H1 (cell line): ENCODE measurements at regions not wholly inside any gene's neighbourhood (a gene's known extent, or its start where the extent isn't known, plus 50 kb on each side); places are given as distances from the start of the nearest gene placed in this dataset.

ENCODE experiments used
- ATF3 ChIP-seq: IDR thresholded peaks from 2 replicates; pipeline ENCODE4 v1.6.1; 2011; ENCODE audit warnings: low read depth, mild to moderate bottlenecking, low read length; ENCODE audit not compliant: insufficient read depth
- CEBPB ChIP-seq: IDR thresholded peaks from 2 replicates; pipeline ENCODE4 v1.6.1; 2012; ENCODE audit warnings: low read depth, low read length
- CHD2 ChIP-seq: IDR thresholded peaks from 2 replicates; pipeline ENCODE4 v1.6.1; 2012; ENCODE audit warnings: low read length, improper control_type of control experiment
- CREB1 ChIP-seq: IDR thresholded peaks from 2 replicates; pipeline ENCODE4 v1.6.1; 2012; ENCODE audit warnings: inconsistent platforms
- EP300 ChIP-seq, 2 experiments: IDR thresholded peaks; 1 replicate in 1 of 2; 2 replicates in 1 of 2; pipeline ENCODE4 v1.6.1; 2011 to 2012; ENCODE audit warnings: low read depth in 2 of 2, low read length in 2 of 2, mild to moderate bottlenecking in 2 of 2, borderline replicate concordance in 1 of 2, inconsistent platforms in 1 of 2, moderate library complexity in 1 of 2
- GTF2F1 ChIP-seq: IDR thresholded peaks from 2 replicates; pipeline ENCODE4 v1.6.1; 2012; ENCODE audit warnings: low read depth, low read length, improper control_type of control experiment, borderline replicate concordance
- MAX ChIP-seq: IDR thresholded peaks from 2 replicates; pipeline ENCODE4 v1.6.1; 2012; ENCODE audit warnings: inconsistent platforms
- POLR2AphosphoS5 ChIP-seq: IDR thresholded peaks from 2 replicates; pipeline ENCODE4 v1.6.1; 2011; ENCODE audit warnings: low read depth, low read length
- RAD21 ChIP-seq, 2 experiments: IDR thresholded peaks in 1 of 2; conservative IDR thresholded peaks in 1 of 2; 2 replicates each; pipeline ENCODE4 v1.6.1; 2011; ENCODE audit warnings: low read depth in 2 of 2, low read length in 2 of 2, improper control_type of control experiment in 1 of 2, inconsistent platforms in 1 of 2, mild to moderate bottlenecking in 1 of 2, moderate library complexity in 1 of 2
- RBBP5 ChIP-seq: IDR thresholded peaks from 2 replicates; pipeline ENCODE4 v1.7.1; 2012; ENCODE audit warnings: low read depth, mild to moderate bottlenecking, inconsistent platforms, low read length, moderate library complexity, borderline replicate concordance
- RNF2 ChIP-seq: fragments of 200-900, 300-1000 bp; sonication (generic); IDR thresholded peaks from 2 replicates; pipeline ENCODE4 v1.7.1; 2016; ENCODE audit warnings: borderline replicate concordance, low read depth, mild to moderate bottlenecking, antibody characterized with exemption, low read length; ENCODE audit not compliant: poor library complexity, severe bottlenecking; ENCODE audit errors: missing control alignments
- SUZ12 ChIP-seq: fragments of 200-600 bp; sonication (generic); IDR thresholded peaks from 2 replicates; pipeline ENCODE4 v1.6.1; 2012; ENCODE audit warnings: mild to moderate bottlenecking, inconsistent platforms, low read length, moderate library complexity, mixed read lengths
- TAF1 ChIP-seq: IDR thresholded peaks from 2 replicates; pipeline ENCODE4 v1.6.1; 2011; ENCODE audit warnings: mild to moderate bottlenecking, low read depth, low read length
- TF ChIP-seq, protein P1 (sequence below), 3 experiments: IDR thresholded peaks; 1 replicate in 2 of 3; 2 replicates in 1 of 3; pipeline versions ENCODE4 v1.5.1 to v1.6.1; 2011; ENCODE audit warnings: low read length in 3 of 3, mild to moderate bottlenecking in 3 of 3, inconsistent platforms in 2 of 3, low read depth in 1 of 3, moderate library complexity in 1 of 3; ENCODE audit not compliant: insufficient read depth in 1 of 3; ENCODE audit errors: control extremely low read depth in 1 of 3

DNA sequence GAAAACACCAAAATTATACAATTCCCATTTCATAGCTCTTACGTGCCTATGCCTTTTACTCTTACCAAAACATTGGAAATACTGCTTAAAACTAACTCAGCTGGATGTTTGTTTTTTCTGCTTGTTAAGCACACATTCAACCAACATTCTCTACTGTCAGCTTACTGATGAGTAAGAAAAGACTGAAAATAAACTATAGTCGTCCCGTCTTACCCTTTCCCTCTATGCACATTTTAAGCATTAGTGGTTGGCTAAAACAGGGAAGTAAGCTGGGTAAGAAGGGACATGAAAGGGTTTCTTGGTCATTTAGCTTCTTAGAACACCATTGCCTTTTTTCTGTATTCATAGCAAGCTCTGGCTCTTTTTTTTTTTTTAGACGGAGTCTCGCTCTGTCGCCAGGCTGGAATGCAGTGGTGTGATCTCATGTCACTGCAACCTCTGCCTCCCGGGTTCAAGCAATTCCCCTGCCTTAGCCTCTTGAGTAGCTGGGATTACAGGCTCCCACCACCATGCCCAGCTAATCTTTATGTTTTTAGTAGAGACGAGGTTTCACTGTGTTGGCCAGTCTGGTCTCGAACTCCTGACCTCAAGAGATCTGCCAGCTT lies 232.1 kb upstream of the PCSK5 start:
- TF ChIP-seq, protein P1, sequence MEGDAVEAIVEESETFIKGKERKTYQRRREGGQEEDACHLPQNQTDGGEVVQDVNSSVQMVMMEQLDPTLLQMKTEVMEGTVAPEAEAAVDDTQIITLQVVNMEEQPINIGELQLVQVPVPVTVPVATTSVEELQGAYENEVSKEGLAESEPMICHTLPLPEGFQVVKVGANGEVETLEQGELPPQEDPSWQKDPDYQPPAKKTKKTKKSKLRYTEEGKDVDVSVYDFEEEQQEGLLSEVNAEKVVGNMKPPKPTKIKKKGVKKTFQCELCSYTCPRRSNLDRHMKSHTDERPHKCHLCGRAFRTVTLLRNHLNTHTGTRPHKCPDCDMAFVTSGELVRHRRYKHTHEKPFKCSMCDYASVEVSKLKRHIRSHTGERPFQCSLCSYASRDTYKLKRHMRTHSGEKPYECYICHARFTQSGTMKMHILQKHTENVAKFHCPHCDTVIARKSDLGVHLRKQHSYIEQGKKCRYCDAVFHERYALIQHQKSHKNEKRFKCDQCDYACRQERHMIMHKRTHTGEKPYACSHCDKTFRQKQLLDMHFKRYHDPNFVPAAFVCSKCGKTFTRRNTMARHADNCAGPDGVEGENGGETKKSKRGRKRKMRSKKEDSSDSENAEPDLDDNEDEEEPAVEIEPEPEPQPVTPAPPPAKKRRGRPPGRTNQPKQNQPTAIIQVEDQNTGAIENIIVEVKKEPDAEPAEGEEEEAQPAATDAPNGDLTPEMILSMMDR (IDR thresholded peaks at IDR 0.05; ENCODE audit: control extremely low read depth in 1 of 3, insufficient read depth in 1 of 3, low read depth in 1 of 3, low read length in 3 of 3) = no peak
- TF ChIP-seq RBBP5 (no peak), POLR2AphosphoS5 (no peak), SUZ12 (no peak), CHD2 (no peak), RNF2 (no peak), ATF3 (no peak), CEBPB (no peak), TAF1 (no peak), EP300 (IDR thresholded peaks at IDR 0.05; ENCODE audit: borderline replicate concordance in 1 of 2, low read depth in 2 of 2, low read length in 2 of 2) (no peak), MAX (no peak), GTF2F1 (no peak), CREB1 (no peak), RAD21 (IDR thresholded peaks at IDR 0.05 in 1 of 2, conservative IDR thresholded peaks at IDR 0.05 in 1 of 2; ENCODE audit: low read depth in 2 of 2, low read length in 2 of 2) (no peak)
